Vagina (tissue), 2 donors: ENCODE measurements at regions not wholly inside any gene's neighbourhood (a gene's known extent, or its start where the extent isn't known, plus 50 kb on each side); places are given as distances from the start of the nearest gene placed in this dataset.

Experiments
- DNase-seq, 2 donors: peaks; one replicate each; pipeline ENCODE4 v3.0.0-alpha.2; 2017; ENCODE audit errors: extremely low spot score in 2 of 2
- H3K27ac ChIP-seq: fragments of 200-600 bp; sonication (generic); one replicate; pipeline ENCODE4 v1.5.1; 2019
- H3K27me3 ChIP-seq: fragments of 200-600 bp; sonication (generic); one replicate; pipeline ENCODE4 v1.5.1; 2019
- H3K36me3 ChIP-seq, 2 donors: fragments of 200-600 bp; sonication (generic); one replicate each; pipeline ENCODE4 v1.5.1; 2017 to 2019
- H3K4me1 ChIP-seq: fragments of 200-600 bp; sonication (generic); one replicate; pipeline ENCODE4 v1.5.1; 2019
- H3K4me3 ChIP-seq, 2 donors: fragments of 200-600 bp; sonication (generic); 1 replicate in 1 of 2; 2 replicates in 1 of 2; pipeline ENCODE4 v1.5.1; 2016 to 2019
- H3K9me3 ChIP-seq: fragments of 200-600 bp; sonication (generic); one replicate; pipeline ENCODE4 v1.5.1; 2019
- POLR2A ChIP-seq, 2 donors: fragments of 450-650 bp; IDR thresholded peaks; one replicate each; pipeline ENCODE4 v1.6.1; 2017; ENCODE audit warnings: antibody characterized with exemption in 2 of 2, mild to moderate bottlenecking in 2 of 2, moderate library complexity in 2 of 2
- POLR2AphosphoS5 ChIP-seq, 2 donors: sonication (generic); formaldehyde crosslinking; IDR thresholded peaks; one replicate each; pipeline ENCODE4 v1.9.0; 2017; ENCODE audit warnings: antibody characterized with exemption in 2 of 2, mild to moderate bottlenecking in 2 of 2, low read depth in 1 of 2; ENCODE audit not compliant: insufficient read depth in 1 of 2
- intact Hi-C: fragments of 100-400 bp; cut with DNase I; formaldehyde crosslinking; loops from one replicate; pipeline ENCODE4 v1.15.1; 2023
- TF ChIP-seq, protein P1 (sequence below), 3 experiments: fragments of 450-650 bp in 2 of 3; fragments of 200-600 bp in 1 of 3; sonication (generic) in 1 of 3; IDR thresholded peaks; one replicate each; pipeline ENCODE4 v1.5.1; 2017 to 2019; ENCODE audit warnings: antibody characterized with exemption in 3 of 3, mild to moderate bottlenecking in 2 of 3, moderate library complexity in 2 of 3

DNA sequence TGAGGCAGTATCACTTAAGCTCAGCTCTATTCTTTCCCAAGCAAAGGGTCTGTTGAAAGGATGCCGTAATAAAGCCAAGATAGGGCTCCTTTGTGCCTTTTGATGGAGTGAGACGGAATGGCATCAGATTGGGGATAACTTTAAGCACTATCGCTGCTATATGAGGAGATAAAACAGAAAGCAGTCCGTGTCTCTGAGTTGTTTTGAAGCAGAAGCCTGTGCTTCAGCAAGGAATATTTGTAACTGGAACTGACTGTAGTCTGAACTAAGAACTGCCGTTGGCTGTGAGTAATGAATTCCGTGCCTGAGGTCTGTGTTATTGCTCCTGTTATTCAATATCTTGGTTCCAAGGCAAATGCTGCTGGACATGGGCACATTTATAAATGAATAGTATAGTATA lies 297.4 kb downstream of the ANKRD50 start:
- H3K4me1 ChIP-seq: no peaks in the 10 kb centered on the region
- no peak overlapping the region for H3K4me3 ChIP-seq
- no peak for DNase-seq
- no peaks in the 10 kb centered on the region for H3K9me3 ChIP-seq
- H3K27me3 ChIP-seq: no peaks in the 10 kb centered on the region
- intact Hi-C loops: no loop called here
- H3K36me3 ChIP-seq: no peaks in the 10 kb centered on the region
- no peak overlapping the region for H3K27ac ChIP-seq
- TF ChIP-seq POLR2A (IDR thresholded peaks at IDR 0.05) (no peak), POLR2AphosphoS5 (IDR thresholded peaks at IDR 0.05; ENCODE audit: insufficient read depth in 1 of 2, low read depth in 1 of 2) (no peak)
- TF ChIP-seq, protein P1, sequence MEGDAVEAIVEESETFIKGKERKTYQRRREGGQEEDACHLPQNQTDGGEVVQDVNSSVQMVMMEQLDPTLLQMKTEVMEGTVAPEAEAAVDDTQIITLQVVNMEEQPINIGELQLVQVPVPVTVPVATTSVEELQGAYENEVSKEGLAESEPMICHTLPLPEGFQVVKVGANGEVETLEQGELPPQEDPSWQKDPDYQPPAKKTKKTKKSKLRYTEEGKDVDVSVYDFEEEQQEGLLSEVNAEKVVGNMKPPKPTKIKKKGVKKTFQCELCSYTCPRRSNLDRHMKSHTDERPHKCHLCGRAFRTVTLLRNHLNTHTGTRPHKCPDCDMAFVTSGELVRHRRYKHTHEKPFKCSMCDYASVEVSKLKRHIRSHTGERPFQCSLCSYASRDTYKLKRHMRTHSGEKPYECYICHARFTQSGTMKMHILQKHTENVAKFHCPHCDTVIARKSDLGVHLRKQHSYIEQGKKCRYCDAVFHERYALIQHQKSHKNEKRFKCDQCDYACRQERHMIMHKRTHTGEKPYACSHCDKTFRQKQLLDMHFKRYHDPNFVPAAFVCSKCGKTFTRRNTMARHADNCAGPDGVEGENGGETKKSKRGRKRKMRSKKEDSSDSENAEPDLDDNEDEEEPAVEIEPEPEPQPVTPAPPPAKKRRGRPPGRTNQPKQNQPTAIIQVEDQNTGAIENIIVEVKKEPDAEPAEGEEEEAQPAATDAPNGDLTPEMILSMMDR (IDR thresholded peaks at IDR 0.05): no peak

DNA sequence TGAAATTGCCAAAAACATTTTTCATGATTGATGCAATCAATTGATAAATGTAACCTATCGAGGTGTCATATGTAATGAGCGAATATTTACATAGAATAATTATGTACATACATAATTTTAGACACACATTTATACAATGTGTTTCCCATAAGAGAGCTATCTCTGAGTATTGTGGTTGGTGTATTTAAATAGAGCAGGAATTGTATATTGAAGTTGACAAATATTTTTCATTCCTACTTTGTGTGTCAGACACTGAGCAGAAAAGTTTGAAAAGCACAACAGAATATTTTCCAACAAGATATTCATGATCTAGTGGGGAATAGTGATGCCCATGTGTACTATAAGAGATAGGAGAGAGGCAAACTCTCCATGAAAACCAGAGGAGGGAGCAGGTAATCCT lies 295.2 kb downstream of the ANKRD50 start:
- Histone ChIP-seq H3K36me3 (no peaks in the 10 kb centered on the region), H3K9me3 (no peaks in the 10 kb centered on the region), H3K4me3 (no peak overlapping the region), H3K27me3 (no peaks in the 10 kb centered on the region), H3K27ac (no peak overlapping the region), H3K4me1 (no peaks in the 10 kb centered on the region)
- DNase-seq: no peak
- TF ChIP-seq, protein P1 (IDR thresholded peaks at IDR 0.05): no peak
- TF ChIP-seq POLR2A (IDR thresholded peaks at IDR 0.05) (no peak), POLR2AphosphoS5 (IDR thresholded peaks at IDR 0.05; ENCODE audit: insufficient read depth in 1 of 2, low read depth in 1 of 2) (no peak)
- intact Hi-C loops: no loop called here

DNA sequence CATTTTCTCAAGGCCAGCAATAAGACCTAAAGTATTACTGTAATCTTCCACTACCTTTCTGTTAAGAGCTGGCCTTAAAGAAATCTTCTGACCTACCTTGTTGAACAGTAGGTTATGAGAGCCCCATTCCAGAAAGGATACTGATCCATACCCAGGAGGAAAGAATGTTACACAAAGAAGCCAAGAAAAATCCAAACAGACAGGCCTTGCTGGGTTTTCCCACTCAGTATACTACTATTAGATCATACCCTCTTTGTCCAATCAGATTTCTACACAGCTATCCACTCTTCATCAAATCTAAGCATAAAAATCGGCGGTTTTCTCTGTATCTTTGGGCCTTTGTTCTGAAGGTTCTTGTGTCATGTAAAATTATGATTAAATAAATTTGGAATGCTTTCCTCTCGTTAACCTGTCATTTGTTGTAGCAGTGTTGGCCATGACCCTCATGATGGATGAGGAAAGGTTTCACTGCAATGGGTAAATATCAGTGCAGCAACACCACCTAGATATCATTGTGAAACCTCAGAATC lies 292.3 kb downstream of the ANKRD50 start:
- Histone ChIP-seq H3K9me3 (no peaks in the 10 kb centered on the region), H3K4me1 (no peaks in the 10 kb centered on the region), H3K36me3 (no peaks in the 10 kb centered on the region), H3K27ac (no peak overlapping the region), H3K27me3 (no peaks in the 10 kb centered on the region), H3K4me3 (no peak overlapping the region)
- TF ChIP-seq, protein P1 (IDR thresholded peaks at IDR 0.05): no peak
- TF ChIP-seq POLR2A (IDR thresholded peaks at IDR 0.05): no peak
- no peak for DNase-seq
- intact Hi-C loops: no loop called here

DNA sequence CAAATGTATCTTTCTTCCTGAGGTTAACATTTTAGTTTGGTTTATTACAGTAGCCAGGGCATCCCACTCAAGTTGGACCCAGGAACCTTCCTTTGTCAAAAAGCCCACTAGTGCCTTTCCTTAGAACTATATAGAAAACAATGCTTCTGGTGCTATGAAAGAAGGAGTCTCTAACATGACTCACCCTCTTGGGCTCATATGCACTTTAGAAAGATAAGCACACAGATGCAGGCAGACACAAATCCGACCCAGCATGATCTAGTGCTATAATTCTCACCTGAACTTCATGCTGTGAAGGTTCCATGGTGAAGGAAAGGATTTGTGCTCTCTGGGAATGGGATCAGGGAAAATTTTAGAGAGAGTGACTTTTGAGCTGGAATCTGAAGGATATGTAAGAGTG lies 289.4 kb downstream of the ANKRD50 start:
- DNase-seq: no peak
- no peak overlapping the region for H3K27ac ChIP-seq
- TF ChIP-seq, protein P1 (IDR thresholded peaks at IDR 0.05): no peak
- no peak for TF ChIP-seq POLR2AphosphoS5 (IDR thresholded peaks at IDR 0.05; ENCODE audit: insufficient read depth in 1 of 2, low read depth in 1 of 2)
- TF ChIP-seq POLR2A (IDR thresholded peaks at IDR 0.05): no peak
- no peaks in the 10 kb centered on the region for H3K9me3 ChIP-seq
- no peaks in the 10 kb centered on the region for H3K36me3 ChIP-seq
- H3K4me3 ChIP-seq: no peak overlapping the region
- no peaks in the 10 kb centered on the region for H3K27me3 ChIP-seq
- no peaks in the 10 kb centered on the region for H3K4me1 ChIP-seq
- intact Hi-C loops: no loop called here

DNA sequence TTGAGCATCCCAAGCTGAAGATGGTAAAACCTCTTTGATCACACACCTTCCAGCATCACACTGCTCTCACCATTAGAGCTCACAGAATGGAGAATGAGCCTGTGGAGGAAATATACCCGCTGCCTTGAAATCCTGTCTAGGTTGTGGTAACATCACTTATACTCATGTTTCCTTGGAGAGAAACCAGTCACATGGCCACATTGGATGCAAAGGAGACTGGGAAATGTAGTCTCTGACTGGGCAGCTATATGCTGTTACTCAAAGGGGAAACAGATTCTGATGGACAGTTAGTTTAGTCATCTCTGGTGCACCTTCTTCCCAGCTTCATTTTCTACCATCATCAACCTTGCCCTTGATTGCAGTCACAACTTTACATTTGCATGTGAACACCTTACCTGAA lies 286.3 kb downstream of the ANKRD50 start:
- no peaks in the 10 kb centered on the region for H3K36me3 ChIP-seq
- no peaks in the 10 kb centered on the region for H3K9me3 ChIP-seq
- DNase-seq: no peak
- no peaks in the 10 kb centered on the region for H3K27me3 ChIP-seq
- no peak overlapping the region for H3K27ac ChIP-seq
- intact Hi-C loops: no loop called here
- TF ChIP-seq, protein P1 (IDR thresholded peaks at IDR 0.05): no peak
- TF ChIP-seq POLR2A (IDR thresholded peaks at IDR 0.05) (no peak), POLR2AphosphoS5 (IDR thresholded peaks at IDR 0.05; ENCODE audit: insufficient read depth in 1 of 2, low read depth in 1 of 2) (no peak)
- H3K4me1 ChIP-seq: no peaks in the 10 kb centered on the region
- no peak overlapping the region for H3K4me3 ChIP-seq
